GM12864 (cell line): ENCODE measurements at regions not wholly inside any gene's neighbourhood (a gene's known extent, or its start where the extent isn't known, plus 50 kb on each side); places are given as distances from the start of the nearest gene placed in this dataset.

Experiments used
- DNase-seq: peaks from one replicate; pipeline ENCODE4 v3.0.0-alpha.2; 2011; ENCODE audit warnings: low read depth
- H3K4me3 ChIP-seq: 2 replicates; pipeline ENCODE4 v1.5.1; 2011; ENCODE audit warnings: mild to moderate bottlenecking, low read depth, low read length, control low read depth
- TF ChIP-seq, protein P1 (sequence below): IDR thresholded peaks from 2 replicates; pipeline ENCODE4 v1.5.1; 2011; ENCODE audit warnings: low read depth, mild to moderate bottlenecking, moderate library complexity, low read length, control low read depth, inconsistent platforms; ENCODE audit errors: missing control alignments

DNA sequence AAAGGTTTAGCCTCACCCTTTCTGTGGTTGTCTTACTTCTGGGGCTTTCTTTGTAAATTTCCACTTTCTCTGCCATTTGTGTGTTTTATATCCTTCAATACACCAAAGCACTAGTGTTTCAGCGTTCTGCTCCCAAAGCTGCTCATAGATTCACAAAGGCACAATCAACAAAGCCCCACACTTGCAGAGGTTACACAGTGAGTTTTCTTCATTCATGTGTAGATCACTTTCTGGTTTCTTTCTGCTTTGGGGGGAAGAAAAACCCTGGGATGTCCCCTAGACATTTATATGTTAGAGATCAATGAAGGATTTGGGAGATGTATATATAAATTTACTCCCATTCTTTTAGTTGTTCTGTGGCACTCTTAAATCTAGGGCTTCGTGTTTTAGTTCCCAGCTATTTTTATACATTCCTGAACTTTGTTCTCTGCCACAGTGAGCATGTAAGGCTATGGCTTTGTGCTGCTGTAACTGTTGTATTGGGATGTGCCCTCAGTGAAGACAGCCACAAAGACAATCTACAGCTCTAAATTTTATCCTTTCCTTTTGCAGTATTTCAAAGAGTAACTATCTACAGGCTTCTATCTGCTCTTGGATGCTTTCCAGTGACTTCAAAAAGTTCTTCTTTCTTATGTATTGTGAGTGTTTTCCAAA lies 636.5 kb downstream of the ZBBX start:
- TF ChIP-seq, protein P1, sequence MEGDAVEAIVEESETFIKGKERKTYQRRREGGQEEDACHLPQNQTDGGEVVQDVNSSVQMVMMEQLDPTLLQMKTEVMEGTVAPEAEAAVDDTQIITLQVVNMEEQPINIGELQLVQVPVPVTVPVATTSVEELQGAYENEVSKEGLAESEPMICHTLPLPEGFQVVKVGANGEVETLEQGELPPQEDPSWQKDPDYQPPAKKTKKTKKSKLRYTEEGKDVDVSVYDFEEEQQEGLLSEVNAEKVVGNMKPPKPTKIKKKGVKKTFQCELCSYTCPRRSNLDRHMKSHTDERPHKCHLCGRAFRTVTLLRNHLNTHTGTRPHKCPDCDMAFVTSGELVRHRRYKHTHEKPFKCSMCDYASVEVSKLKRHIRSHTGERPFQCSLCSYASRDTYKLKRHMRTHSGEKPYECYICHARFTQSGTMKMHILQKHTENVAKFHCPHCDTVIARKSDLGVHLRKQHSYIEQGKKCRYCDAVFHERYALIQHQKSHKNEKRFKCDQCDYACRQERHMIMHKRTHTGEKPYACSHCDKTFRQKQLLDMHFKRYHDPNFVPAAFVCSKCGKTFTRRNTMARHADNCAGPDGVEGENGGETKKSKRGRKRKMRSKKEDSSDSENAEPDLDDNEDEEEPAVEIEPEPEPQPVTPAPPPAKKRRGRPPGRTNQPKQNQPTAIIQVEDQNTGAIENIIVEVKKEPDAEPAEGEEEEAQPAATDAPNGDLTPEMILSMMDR: no peak
- no peak for DNase-seq

DNA sequence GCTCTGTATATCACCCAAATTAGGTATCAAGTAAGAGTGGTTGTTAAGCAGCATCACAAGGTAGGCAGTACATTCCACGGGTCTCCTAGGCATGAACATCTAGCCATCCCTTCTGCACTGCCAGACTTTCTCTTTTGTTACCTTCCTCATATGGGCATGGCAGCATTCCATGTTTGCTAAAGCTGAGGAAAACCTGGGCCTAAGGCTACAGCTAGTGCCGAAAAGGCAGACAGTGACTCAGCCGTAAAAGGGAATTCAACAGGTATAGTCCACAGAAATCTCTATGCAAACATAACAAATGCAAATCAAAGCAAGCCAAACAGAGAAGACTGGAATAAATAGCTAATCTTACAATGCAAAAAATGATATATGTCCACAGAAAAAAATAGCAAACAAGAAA lies 645.4 kb downstream of the ZBBX start:
- TF ChIP-seq, protein P1: no peak
- no peak overlapping the region for H3K4me3 ChIP-seq
- no peak for DNase-seq

More for the DNA sequence above, 636.5 kb downstream of the ZBBX start:
- no peak overlapping the region for H3K4me3 ChIP-seq

DNA sequence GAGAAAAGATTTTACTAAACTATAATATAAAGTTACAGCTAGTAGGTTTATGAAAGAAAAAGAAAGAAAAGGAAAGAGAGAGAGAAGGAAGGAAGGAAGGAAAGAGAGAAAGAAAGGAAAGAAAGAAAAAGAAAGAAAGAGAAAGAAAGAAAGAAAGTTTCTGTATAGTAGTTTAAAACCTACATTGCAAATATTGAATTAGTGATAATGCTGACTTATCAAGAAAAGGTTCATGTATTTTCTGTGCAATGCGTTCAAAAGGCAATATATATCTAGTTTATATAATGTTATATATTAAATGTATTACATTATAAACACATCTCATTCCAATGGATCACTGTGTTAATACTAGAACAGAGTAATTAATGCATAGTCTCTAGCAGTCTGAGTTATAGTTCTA lies 648.4 kb downstream of the ZBBX start:
- TF ChIP-seq, protein P1: no peak
- DNase-seq: no peak
- H3K4me3 ChIP-seq: no peak overlapping the region

DNA sequence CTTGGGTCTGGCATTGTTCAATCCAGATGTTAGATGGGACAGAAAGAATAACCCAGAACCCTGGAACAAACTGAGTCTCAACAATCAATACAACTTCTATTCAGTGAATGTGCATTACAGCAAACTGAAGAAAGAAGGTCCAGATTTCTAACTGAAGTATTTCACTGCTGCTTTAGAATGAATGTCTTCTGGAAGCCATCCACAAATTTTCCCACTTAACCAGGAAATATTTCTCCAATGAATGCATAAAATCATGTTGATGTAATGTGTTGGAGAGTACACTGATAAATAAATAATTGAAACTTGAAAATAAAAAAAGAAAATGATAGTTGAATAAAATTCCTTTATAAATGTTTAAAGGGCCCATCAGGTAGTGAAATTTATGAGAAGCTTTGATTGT lies 658.6 kb downstream of the ZBBX start:
- DNase-seq: no peak
- TF ChIP-seq, protein P1: no peak
- no peak overlapping the region for H3K4me3 ChIP-seq

DNA sequence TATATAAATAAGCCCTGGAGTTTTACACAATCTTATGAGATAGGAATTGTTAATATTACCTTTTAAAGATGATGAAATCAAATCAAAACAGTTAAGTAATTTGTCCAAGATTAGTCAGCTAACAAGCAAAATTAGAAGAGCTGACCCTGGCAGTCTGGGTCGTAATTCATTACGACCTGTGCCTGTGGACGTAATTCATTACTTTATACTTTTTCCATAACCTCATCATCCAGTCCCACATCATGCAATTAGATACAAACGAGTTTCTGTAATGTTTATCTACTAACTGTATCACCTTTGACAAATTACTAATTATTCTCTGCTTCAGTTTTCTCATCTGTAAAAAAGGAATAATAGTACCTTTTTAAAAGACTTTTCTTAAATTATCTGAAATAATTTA lies 665.9 kb downstream of the ZBBX start:
- DNase-seq: no peak
- TF ChIP-seq, protein P1: no peak
- no peak overlapping the region for H3K4me3 ChIP-seq

DNA sequence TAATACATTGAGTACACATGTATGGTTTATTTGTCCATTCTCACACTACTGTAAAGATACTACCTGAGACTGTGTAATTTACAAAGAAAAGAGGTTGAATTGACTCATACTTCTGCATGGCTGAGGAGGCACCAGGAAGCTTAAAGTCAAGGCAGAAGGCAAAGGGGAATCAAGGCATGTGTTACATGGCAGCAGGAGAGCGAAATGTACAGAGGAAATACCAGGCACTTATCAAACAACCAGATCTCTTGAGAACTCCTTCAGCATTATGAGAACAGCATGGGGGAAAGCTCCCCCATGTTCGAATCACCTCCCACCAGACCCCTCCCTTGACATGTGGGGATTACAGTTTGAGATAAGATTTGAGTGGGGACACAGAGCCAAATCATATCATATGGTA lies 666.3 kb downstream of the ZBBX start:
- no peak for DNase-seq
- no peak overlapping the region for H3K4me3 ChIP-seq
- TF ChIP-seq, protein P1: no peak

DNA sequence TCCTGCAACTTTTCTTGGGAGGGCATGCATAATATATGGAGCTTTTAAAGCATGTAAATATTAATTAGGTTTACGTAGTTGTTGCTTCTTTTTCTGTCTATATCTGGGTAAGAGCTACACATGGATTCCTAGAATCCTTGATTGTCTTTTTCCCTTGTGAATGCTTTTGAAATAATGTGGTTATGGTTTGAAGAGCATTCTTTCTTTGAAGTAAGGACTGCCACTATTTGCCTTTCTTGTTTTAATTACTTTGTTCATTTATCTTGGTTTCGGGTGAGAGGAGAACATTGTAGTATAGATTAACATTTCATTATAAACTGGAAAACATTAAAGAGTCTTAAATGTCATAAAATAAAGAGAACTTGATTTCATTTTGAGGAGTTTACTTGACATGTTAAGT lies 674.0 kb downstream of the ZBBX start:
- TF ChIP-seq, protein P1: no peak
- no peak for DNase-seq
- no peak overlapping the region for H3K4me3 ChIP-seq
